ENCODE measurements at regions not wholly inside any gene's neighbourhood (a gene's known extent, or its start where the extent isn't known, plus 50 kb on each side); places are given as distances from the start of the nearest gene placed in this dataset.
"Not testable (repeated sequence)": the region's sequence is repeated elsewhere in the genome, so short reads cannot be mapped to it uniquely, and the experiment has no call there.

GRCh38 chr12:131642771-131643170 is 68.1 kb upstream of the SFSWAP start:
- no peak for DNase-seq

GRCh38 chr12:131643631-131644452 is 67.0 kb upstream of the SFSWAP start:
- no peak for DNase-seq

- no peak for DNase-seq
These were observed 66.4 kb upstream of the SFSWAP start for GRCh38 chr12:131644481-131644880.

GRCh38 chr12:131644917-131645316 is 66.0 kb upstream of the SFSWAP start:
- not testable (repeated sequence) for DNase-seq

- DNase-seq = not testable (repeated sequence)
These were observed 65.3 kb upstream of the SFSWAP start for GRCh38 chr12:131645557-131645956.

- DNase-seq = not testable (repeated sequence)
These were observed 64.4 kb upstream of the SFSWAP start for GRCh38 chr12:131646444-131646843.

- DNase-seq = no peak
These were observed 63.2 kb upstream of the SFSWAP start for GRCh38 chr12:131647667-131648066.

- not testable (repeated sequence) for DNase-seq
These were observed 55.3 kb upstream of the SFSWAP start for GRCh38 chr12:131655469-131656174.

- not testable (repeated sequence) for DNase-seq
These were observed 54.1 kb upstream of the SFSWAP start for GRCh38 chr12:131656796-131657195.

- not testable (repeated sequence) for DNase-seq
These were observed 52.3 kb upstream of the SFSWAP start for GRCh38 chr12:131658605-131659004.

GRCh38 chr12:131659484-131659883 is 51.4 kb upstream of the SFSWAP start:
- DNase-seq = not testable (repeated sequence)

GRCh38 chr12:131659976-131660375 is 50.9 kb upstream of the SFSWAP start:
- DNase-seq = not testable (repeated sequence)

- DNase-seq = not testable (repeated sequence)
These were observed 50.5 kb upstream of the SFSWAP start for GRCh38 chr12:131660401-131660800.

Data from left hindlimb (tissue), 1 donor.